NT2/D1 (cell line): ENCODE measurements at regions not wholly inside any gene's neighbourhood (a gene's known extent, or its start where the extent isn't known, plus 50 kb on each side); places are given as distances from the start of the nearest gene placed in this dataset.

Experiments used
- SUZ12 ChIP-seq: IDR thresholded peaks from 2 replicates; pipeline ENCODE4 v1.6.1; 2011; ENCODE audit not compliant: insufficient read length, insufficient read depth; ENCODE audit errors: extremely low read depth
- YY1 ChIP-seq: IDR thresholded peaks from 2 replicates; pipeline ENCODE4 v1.6.1; 2011; ENCODE audit not compliant: insufficient read length, insufficient read depth
- ZNF274 ChIP-seq: IDR thresholded peaks from 2 replicates; pipeline ENCODE4 v1.6.1; 2011; ENCODE audit warnings: mild to moderate bottlenecking, low read depth, low read length

GRCh38 chr9:115494393-115494792 lies 376.4 kb upstream of the TNC start:
- TF ChIP-seq YY1 = no peak
- TF ChIP-seq ZNF274 = no peak
- no peak for TF ChIP-seq SUZ12
